ENCODE measurements at regions not wholly inside any gene's neighbourhood (a gene's known extent, or its start where the extent isn't known, plus 50 kb on each side); places are given as distances from the start of the nearest gene placed in this dataset.

GRCh38 chr4:43351970-43352806 is 459.7 kb downstream of the GRXCR1 start:
- H3K4me1 ChIP-seq (ENCODE audit: insufficient read depth) = no peaks in the 10 kb centered on the region
- no peak overlapping the region for H3K27ac ChIP-seq (ENCODE audit: low read depth)
- no peaks in the 10 kb centered on the region for H3K4me1 Mint-ChIP-seq
- no peak overlapping the region for H3K4me2 ChIP-seq
- H3K27ac Mint-ChIP-seq = no peak overlapping the region
- H3K36me3 Mint-ChIP-seq (ENCODE audit: low read depth) = no peaks in the 10 kb centered on the region
- no peaks in the 10 kb centered on the region for H3K36me3 ChIP-seq (ENCODE audit: insufficient read depth)
- H3K79me2 ChIP-seq (replicated peaks; ENCODE audit: insufficient read depth) = no peaks in the 10 kb centered on the region
- H3K27me3 ChIP-seq (ENCODE audit: insufficient read depth) = no peaks in the 10 kb centered on the region
- TF ChIP-seq EZH2 (IDR thresholded peaks at IDR 0.05; ENCODE audit: low read depth, unreplicated experiment) (no peak), ZNF114 (CRISPR knock-in tag; IDR thresholded peaks at IDR 0.05) (no peak), ZNF462 (CRISPR knock-in tag; IDR thresholded peaks at IDR 0.05) (no peak), NANOG (IDR thresholded peaks at IDR 0.05; ENCODE audit: borderline replicate concordance) (no peak), CTCF (conservative IDR thresholded peaks at IDR 0.05; ENCODE audit: low read depth in 2 of 2) (no peak), POLR2AphosphoS5 (IDR thresholded peaks at IDR 0.05; ENCODE audit: low read depth) (no peak), EZH2phosphoT487 (IDR thresholded peaks at IDR 0.05; ENCODE audit: unreplicated experiment) (no peak), REST (IDR thresholded peaks at IDR 0.05; ENCODE audit: unreplicated experiment) (no peak), ZNF331 (CRISPR knock-in tag; IDR thresholded peaks at IDR 0.05; ENCODE audit: low read depth) (no peak), STAT1 (IDR thresholded peaks at IDR 0.05; ENCODE audit: unreplicated experiment) (no peak), JUNB (IDR thresholded peaks at IDR 0.05; ENCODE audit: unreplicated experiment) (no peak), CREB1 (CRISPR knock-in tag; IDR thresholded peaks at IDR 0.05; ENCODE audit: low read depth) (no peak)
- TF ChIP-seq, protein P1, sequence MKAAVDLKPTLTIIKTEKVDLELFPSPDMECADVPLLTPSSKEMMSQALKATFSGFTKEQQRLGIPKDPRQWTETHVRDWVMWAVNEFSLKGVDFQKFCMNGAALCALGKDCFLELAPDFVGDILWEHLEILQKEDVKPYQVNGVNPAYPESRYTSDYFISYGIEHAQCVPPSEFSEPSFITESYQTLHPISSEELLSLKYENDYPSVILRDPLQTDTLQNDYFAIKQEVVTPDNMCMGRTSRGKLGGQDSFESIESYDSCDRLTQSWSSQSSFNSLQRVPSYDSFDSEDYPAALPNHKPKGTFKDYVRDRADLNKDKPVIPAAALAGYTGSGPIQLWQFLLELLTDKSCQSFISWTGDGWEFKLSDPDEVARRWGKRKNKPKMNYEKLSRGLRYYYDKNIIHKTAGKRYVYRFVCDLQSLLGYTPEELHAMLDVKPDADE (IDR thresholded peaks at IDR 0.05) = no peak
- no peaks in the 10 kb centered on the region for H3K27me3 Mint-ChIP-seq (ENCODE audit: insufficient read depth, low read depth, poor library complexity)
- H4K20me1 ChIP-seq (replicated peaks; ENCODE audit: insufficient read depth) = no peaks in the 10 kb centered on the region
- no peaks in the 10 kb centered on the region for H3K9me3 Mint-ChIP-seq
- DNase-seq (ENCODE audit: low spot score) (no peak), ATAC-seq (no peak)
- no peak overlapping the region for H3K4me3 ChIP-seq
- no peak overlapping the region for H3K4me3 Mint-ChIP-seq
- no peak overlapping the region for H2AFZ ChIP-seq
- H3F3A ChIP-seq (replicated peaks; ENCODE audit: low read depth) = no peaks in the 10 kb centered on the region
- no peaks in the 10 kb centered on the region for H3K9me2 ChIP-seq (ENCODE audit: insufficient read depth)

Data from GM23338 (cell line).